GM18517 (cell line): ENCODE measurements at regions not wholly inside any gene's neighbourhood (a gene's known extent, or its start where the extent isn't known, plus 50 kb on each side); places are given as distances from the start of the nearest gene placed in this dataset.
A peak's percentile ranks its signal among the peaks of the same experiment; 100 is the strongest.
"Not testable (repeated sequence)": the region's sequence is repeated elsewhere in the genome, so short reads cannot be mapped to it uniquely, and the experiment has no call there.

ENCODE experiments used
- ATAC-seq: cut with Tn5 transposase; IDR thresholded peaks from one replicate; pipeline ENCODE4 v1.9.1; 2021; ENCODE audit warnings: mild to moderate bottlenecking, moderate library complexity; ENCODE audit not compliant: unreplicated experiment

- ATAC-seq: no peak
These were observed 261.4 kb upstream of the ISX start for GRCh38 chr22:34804604-34805003.

GRCh38 chr22:34805771-34806170 lies 260.2 kb upstream of the ISX start:
- no peak for ATAC-seq

GRCh38 chr22:34808618-34809017 lies 257.3 kb upstream of the ISX start:
- no peak for ATAC-seq

- ATAC-seq: no peak
These were observed 253.3 kb upstream of the ISX start for GRCh38 chr22:34812631-34813030.

- ATAC-seq: no peak
These were observed 251.5 kb upstream of the ISX start for GRCh38 chr22:34814260-34815025.

- no peak for ATAC-seq
These were observed 236.5 kb upstream of the ISX start for GRCh38 chr22:34829485-34829884.

GRCh38 chr22:34834059-34834458 lies 231.9 kb upstream of the ISX start:
- no peak for ATAC-seq

GRCh38 chr22:34834541-34834940 lies 231.4 kb upstream of the ISX start:
- not testable (repeated sequence) for ATAC-seq

GRCh38 chr22:34841331-34841771 lies 224.6 kb upstream of the ISX start:
- no peak for ATAC-seq

- no peak for ATAC-seq
These were observed 224.0 kb upstream of the ISX start for GRCh38 chr22:34841911-34842310.

- no peak for ATAC-seq
These were observed 223.3 kb upstream of the ISX start for GRCh38 chr22:34842630-34843029.

- not testable (repeated sequence) for ATAC-seq
These were observed 222.2 kb upstream of the ISX start for GRCh38 chr22:34843743-34844142.

GRCh38 chr22:34845391-34845790 lies 220.6 kb upstream of the ISX start:
- no peak for ATAC-seq

- peak; percentile 51 for ATAC-seq
These were observed 218.9 kb upstream of the ISX start for GRCh38 chr22:34847072-34847471.

- no peak for ATAC-seq
These were observed 216.0 kb upstream of the ISX start for GRCh38 chr22:34849965-34850364.

- ATAC-seq: no peak
These were observed 213.9 kb upstream of the ISX start for GRCh38 chr22:34851918-34852662.

- ATAC-seq: no peak
These were observed 210.5 kb upstream of the ISX start for GRCh38 chr22:34855471-34855870.

- no peak for ATAC-seq
These were observed 207.9 kb upstream of the ISX start for GRCh38 chr22:34858066-34858465.

GRCh38 chr22:34861787-34862186 lies 204.2 kb upstream of the ISX start:
- ATAC-seq: no peak

- no peak for ATAC-seq
These were observed 199.9 kb upstream of the ISX start for GRCh38 chr22:34866081-34866480.

- ATAC-seq: no peak
These were observed 199.3 kb upstream of the ISX start for GRCh38 chr22:34866495-34867131.

- ATAC-seq: no peak
These were observed 188.5 kb upstream of the ISX start for GRCh38 chr22:34877506-34877905.
